Thyroid gland (tissue), 4 donors: ENCODE measurements at regions not wholly inside any gene's neighbourhood (a gene's known extent, or its start where the extent isn't known, plus 50 kb on each side); places are given as distances from the start of the nearest gene placed in this dataset.

Source experiments
- DNase-seq, 2 donors: peaks; one replicate each; pipeline ENCODE4 v3.0.0-alpha.2; 2019
- H3K27ac ChIP-seq, 3 donors: fragments of 200-600 bp; sonication (generic); 1 replicate in 2 of 3; 2 replicates in 1 of 3; pipeline ENCODE4 v1.5.1; 2016 to 2019; ENCODE audit warnings: mild to moderate bottlenecking in 1 of 3, moderate library complexity in 1 of 3
- H3K27me3 ChIP-seq: fragments of 200-600 bp; sonication (generic); one replicate; pipeline ENCODE4 v1.5.1; 2019
- H3K36me3 ChIP-seq, 2 donors: fragments of 200-600 bp; sonication (generic); one replicate each; pipeline ENCODE4 v1.5.1; 2016 to 2019
- H3K4me1 ChIP-seq, 2 donors: fragments of 200-600 bp; sonication (generic); one replicate each; pipeline ENCODE4 v1.5.1; 2017 to 2019
- H3K4me3 ChIP-seq, 3 donors: fragments of 200-600 bp; sonication (generic); replicated peaks in 1 of 3; 1 replicate in 2 of 3; 2 replicates in 1 of 3; pipeline ENCODE4 v1.5.1; 2016; ENCODE audit warnings: mild to moderate bottlenecking in 1 of 3
- H3K9me3 ChIP-seq: fragments of 200-600 bp; sonication (generic); one replicate; pipeline ENCODE4 v1.5.1; 2017
- CTCF ChIP-seq, 6 experiments: fragments of 200-600 bp in 3 of 6; fragments of 450-650 bp in 3 of 6; sonication (generic) in 3 of 6; IDR thresholded peaks; one replicate each; pipeline ENCODE4 v1.5.1; 2016 to 2019; ENCODE audit warnings: antibody characterized with exemption in 6 of 6, mild to moderate bottlenecking in 2 of 6, inconsistent platforms in 1 of 6, moderate library complexity in 1 of 6
- POLR2A ChIP-seq, 2 donors: fragments of 450-650 bp; IDR thresholded peaks; one replicate each; pipeline ENCODE4 v1.6.1; 2017; ENCODE audit warnings: antibody characterized with exemption in 2 of 2, mild to moderate bottlenecking in 2 of 2, moderate library complexity in 1 of 2
- WGBS, 2 donors: methylation state at CpG; one replicate each; pipeline ENCODE4 v1.1.5; 2017; 5-methylcytosine and 5-hydroxymethylcytosine counted together
- intact Hi-C: fragments of 100-400 bp; cut with DNase I; formaldehyde crosslinking; loops from one replicate; pipeline ENCODE4 v1.15.1; 2023

DNA sequence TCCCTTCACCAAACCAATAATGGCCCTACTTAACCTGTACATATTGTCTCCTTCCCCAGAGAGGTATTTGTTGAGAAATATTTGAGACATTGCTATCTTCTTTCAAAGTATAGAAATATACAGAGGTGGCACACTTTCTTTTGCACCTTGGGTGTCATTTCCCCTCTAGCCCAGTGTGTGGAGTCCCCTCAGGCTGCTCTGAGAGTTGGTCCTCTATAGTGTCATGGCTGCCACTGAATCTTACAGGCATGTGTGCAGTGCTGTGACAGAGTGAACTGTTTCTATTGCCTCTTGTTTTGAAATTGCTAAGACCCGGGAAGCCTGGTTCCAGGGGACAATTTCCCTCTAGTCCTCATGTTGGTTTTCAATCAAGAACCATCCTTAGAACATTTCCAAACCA lies 140.2 kb upstream of the KCNJ6 start:
- DNase-seq, result no peak
- H3K27ac ChIP-seq, result no peak overlapping the region
- H3K4me1 ChIP-seq, result no peaks in the 10 kb centered on the region
- WGBS, 2 donors, result 64 to 100% methylated on average over 1 of the region's 1 CpG
- TF ChIP-seq CTCF (IDR thresholded peaks at IDR 0.05), result no peak
- TF ChIP-seq POLR2A (IDR thresholded peaks at IDR 0.05), result no peak
- intact Hi-C loops, result no loop called here
- H3K27me3 ChIP-seq, result no peaks in the 10 kb centered on the region
- no peaks in the 10 kb centered on the region for H3K9me3 ChIP-seq
- H3K36me3 ChIP-seq, result no peaks in the 10 kb centered on the region
- no peak overlapping the region for H3K4me3 ChIP-seq

DNA sequence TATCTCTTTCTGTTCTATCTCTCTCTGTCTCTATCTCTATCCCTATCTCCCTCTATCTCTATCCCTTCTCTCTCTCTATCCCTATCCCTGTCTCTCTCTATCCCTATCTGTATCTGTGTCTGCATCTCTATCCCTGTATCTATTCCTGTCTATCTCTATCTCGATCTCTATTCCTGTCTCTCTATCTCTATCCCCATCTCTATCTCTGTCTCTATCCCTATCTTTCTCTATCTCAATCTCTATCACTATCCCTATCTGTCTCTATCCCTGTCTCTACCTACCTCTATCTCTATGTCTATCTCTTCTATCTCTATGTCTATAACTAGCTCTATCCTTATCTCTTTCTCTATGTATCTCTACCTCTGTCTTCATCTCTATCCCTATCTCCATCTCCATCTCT lies 141.4 kb upstream of the KCNJ6 start:
- intact Hi-C loops, result no loop called here
- H3K36me3 ChIP-seq, result no peaks in the 10 kb centered on the region
- H3K9me3 ChIP-seq, result no peaks in the 10 kb centered on the region
- TF ChIP-seq POLR2A (IDR thresholded peaks at IDR 0.05) (no peak), CTCF (IDR thresholded peaks at IDR 0.05) (no peak)
- no peak for DNase-seq
- H3K4me3 ChIP-seq, result no peak overlapping the region
- 91 to 93% methylated on average over 1 of the region's 1 CpG for WGBS, 2 donors
- H3K27me3 ChIP-seq, result no peaks in the 10 kb centered on the region
- H3K27ac ChIP-seq, result no peak overlapping the region
- no peaks in the 10 kb centered on the region for H3K4me1 ChIP-seq

DNA sequence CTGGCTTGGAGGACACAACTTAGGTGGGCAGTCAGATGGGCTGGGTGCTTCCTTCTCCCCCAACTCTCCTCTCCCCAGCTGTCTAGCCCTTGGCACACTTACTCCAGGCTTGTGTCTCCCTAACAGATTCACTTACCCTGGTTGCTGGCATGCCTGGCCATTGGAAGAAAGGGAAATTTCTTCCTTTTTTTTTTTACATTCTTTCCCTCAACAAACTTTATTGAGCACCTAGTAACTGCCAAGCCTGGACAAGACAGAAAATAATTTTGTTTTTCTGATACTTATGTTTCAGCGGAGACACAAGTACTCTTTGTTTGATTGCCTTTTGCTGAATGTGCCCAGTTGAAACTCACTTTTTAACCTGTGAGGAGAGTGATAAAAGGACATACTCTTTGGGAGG lies 144.3 kb upstream of the KCNJ6 start:
- 89 to 94% methylated on average over 1 of the region's 1 CpG for WGBS, 2 donors
- H3K4me1 ChIP-seq, result no peaks in the 10 kb centered on the region
- intact Hi-C loops, result no loop called here
- H3K27me3 ChIP-seq, result no peaks in the 10 kb centered on the region
- H3K36me3 ChIP-seq, result no peaks in the 10 kb centered on the region
- no peaks in the 10 kb centered on the region for H3K9me3 ChIP-seq
- TF ChIP-seq CTCF (IDR thresholded peaks at IDR 0.05) (no peak), POLR2A (IDR thresholded peaks at IDR 0.05) (no peak)
- no peak overlapping the region for H3K27ac ChIP-seq
- DNase-seq, result no peak
- no peak overlapping the region for H3K4me3 ChIP-seq

GRCh38 chr21:38067086-38067739 lies 151.0 kb upstream of the KCNJ6 start:
- no peak for DNase-seq
- Histone ChIP-seq H3K27ac (no peak overlapping the region), H3K9me3 (no peaks in the 10 kb centered on the region), H3K36me3 (no peaks in the 10 kb centered on the region), H3K4me1 (no peaks in the 10 kb centered on the region), H3K27me3 (no peaks in the 10 kb centered on the region), H3K4me3 (no peak overlapping the region)
- TF ChIP-seq CTCF (IDR thresholded peaks at IDR 0.05), result no peak
- TF ChIP-seq POLR2A (IDR thresholded peaks at IDR 0.05), result no peak
- WGBS, 2 donors, result 81 to 86% methylated on average over 3 of the region's 3 CpGs
- intact Hi-C loops, result no loop called here

DNA sequence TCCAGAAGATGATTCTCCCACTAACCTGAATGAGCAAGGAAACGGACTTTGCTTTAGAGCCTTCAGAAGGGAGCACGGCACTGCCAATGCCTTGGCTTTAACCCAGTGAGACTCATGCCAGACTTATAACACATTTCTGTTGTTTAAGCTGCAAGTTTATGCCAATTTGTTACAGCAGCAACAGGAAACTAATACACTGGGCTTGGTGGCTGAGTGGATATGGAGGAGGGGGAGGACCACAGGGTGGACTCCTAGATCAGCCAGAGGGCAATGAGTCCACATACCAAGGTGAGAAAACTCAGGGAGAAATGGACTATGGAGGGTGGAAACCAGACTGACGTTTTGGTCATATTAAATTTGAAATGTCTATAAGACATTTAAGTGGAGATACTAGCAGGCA lies 156.2 kb upstream of the KCNJ6 start:
- TF ChIP-seq POLR2A (IDR thresholded peaks at IDR 0.05) (no peak), CTCF (IDR thresholded peaks at IDR 0.05) (no peak)
- Histone ChIP-seq H3K9me3 (no peaks in the 10 kb centered on the region), H3K27ac (no peak overlapping the region), H3K4me1 (no peaks in the 10 kb centered on the region), H3K27me3 (no peaks in the 10 kb centered on the region), H3K4me3 (no peak overlapping the region), H3K36me3 (no peaks in the 10 kb centered on the region)
- intact Hi-C loops, result no loop called here
- no peak for DNase-seq
- WGBS, 2 donors, result 72 to 76% methylated on average over 3 of the region's 3 CpGs
